Suppressor macrophage treated with lipopolysaccharide for 1 hour (primary cell): ENCODE measurements at regions not wholly inside any gene's neighbourhood (a gene's known extent, or its start where the extent isn't known, plus 50 kb on each side); places are given as distances from the start of the nearest gene placed in this dataset.
"Not testable (repeated sequence)": the region's sequence is repeated elsewhere in the genome, so short reads cannot be mapped to it uniquely, and the experiment has no call there.

ENCODE experiments used
- DNase-seq, 3 donors: peaks; one replicate each; pipeline ENCODE4 v3.0.0-alpha.2; 2020 to 2022

GRCh38 chr9:135278586-135278985 lies 191.1 kb downstream of the OLFM1 start:
- no peak for DNase-seq

- DNase-seq, result no peak
These were observed 191.9 kb downstream of the OLFM1 start for GRCh38 chr9:135279385-135279784.

DNA sequence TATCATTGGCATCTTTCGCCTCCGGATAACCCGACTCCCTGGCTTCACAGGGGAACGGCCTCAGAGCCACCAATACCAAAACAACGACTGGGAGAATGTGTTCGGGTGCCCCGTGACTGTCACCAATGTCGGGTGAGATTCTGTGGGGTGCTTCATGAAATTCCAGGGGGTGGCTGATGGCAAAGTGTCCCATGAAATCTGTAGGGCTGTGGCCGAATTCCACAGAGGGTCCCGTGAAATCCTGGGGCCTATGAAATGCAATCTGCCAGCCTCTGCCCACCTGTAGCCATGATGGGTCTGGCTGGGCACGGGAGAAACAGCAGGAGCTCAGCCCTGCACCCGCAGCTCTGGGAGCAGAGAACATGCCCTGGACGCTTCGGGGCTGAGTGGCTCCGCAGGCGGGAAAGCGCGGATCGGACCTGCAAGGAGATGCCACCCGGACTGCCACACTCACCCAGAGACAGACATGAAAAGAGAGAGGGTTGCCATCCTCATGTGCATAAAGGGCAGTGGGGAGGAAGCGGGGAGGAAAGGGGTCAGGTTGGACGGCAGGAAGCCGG lies 192.4 kb downstream of the OLFM1 start:
- no peak for DNase-seq

GRCh38 chr9:135280666-135281065 lies 193.2 kb downstream of the OLFM1 start:
- DNase-seq, result no peak

DNA sequence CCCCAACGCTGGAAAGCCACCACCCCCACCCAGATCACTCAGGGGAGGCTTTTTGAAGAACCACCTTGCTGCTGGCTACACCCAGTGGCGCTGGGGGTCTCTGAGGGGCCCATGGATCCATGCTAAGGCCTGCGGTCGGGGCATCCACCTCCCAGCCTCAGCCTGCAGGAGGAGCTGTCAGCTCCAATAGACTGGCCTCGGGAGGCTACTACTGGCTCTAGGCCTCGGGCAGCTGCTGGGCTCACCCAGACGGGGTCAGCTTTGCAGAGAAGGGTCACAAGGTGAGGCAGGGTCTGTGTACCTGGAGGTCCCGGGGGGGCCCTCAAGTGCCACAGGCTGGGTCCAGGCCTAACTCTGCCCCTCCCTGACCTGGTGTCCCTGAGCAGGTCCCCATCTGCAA lies 193.7 kb downstream of the OLFM1 start:
- no peak for DNase-seq

DNA sequence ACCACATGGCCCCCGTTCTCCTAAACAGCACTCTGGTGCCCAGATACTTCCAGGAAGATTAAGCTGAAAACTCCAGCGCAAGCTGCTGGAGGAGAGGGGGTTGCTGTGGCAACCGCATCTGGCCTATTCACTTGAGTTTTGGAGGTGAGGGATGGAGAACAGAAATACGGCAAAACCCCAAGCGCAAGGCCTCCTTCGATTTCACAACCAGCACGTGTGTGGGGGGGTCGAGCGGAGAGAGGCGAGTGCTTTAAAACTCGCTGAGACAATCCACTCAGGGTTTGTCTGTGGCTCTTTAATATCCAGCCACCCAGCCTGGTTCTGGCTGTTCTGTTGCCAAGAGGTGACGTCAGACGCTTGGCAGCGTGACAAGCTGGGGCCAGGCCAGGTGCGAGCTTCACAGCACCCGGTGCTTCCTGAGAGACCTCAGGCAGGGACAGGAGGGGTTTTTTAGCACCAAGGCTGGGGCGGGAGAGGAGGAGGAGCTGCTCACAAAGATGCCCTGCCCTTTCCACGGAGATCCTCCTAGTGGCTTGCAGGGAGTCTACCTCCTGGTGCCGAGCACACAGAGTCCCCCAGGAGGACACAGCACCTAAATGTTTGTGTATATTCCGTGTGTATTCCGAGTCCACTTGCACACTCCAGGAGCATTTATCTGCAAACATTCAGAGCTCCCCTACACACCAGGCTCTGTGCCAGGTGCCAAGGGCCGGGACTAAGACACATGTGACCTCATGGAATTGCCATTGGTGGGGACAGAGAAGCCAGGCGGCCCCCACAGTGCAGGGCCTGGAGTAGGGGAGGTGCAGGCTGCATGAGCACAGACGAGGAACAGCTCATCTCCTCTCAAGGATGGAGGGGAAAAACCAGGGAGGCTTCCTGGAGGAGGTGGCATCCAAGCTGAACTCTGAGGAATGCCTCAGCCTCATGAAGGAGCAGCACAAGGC lies 194.6 kb downstream of the OLFM1 start:
- no peak for DNase-seq

DNA sequence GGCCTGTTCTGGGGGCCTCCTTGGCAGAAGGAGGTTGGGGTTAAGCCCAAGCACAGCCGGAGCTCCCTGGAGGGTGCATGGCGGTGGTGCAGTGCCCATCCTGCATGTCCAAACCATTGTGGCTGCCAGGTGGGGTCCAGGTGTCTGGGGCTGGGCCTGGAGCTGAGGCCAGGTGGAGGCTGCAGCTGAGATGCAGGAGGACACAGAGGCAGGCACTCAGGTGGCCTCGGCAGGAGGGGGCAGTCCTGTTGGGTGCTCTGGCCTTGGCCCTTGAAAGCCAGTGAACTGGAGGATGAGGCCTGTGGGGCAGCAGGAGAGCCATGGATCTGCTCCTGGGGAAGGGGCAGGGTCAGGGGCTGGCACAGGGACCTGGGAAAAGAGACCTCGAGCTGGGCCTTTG lies 195.3 kb downstream of the OLFM1 start:
- DNase-seq, result no peak

- DNase-seq, result no peak
These were observed 195.9 kb upstream of the PPP1R26 start for GRCh38 chr9:135283671-135284070.

DNA sequence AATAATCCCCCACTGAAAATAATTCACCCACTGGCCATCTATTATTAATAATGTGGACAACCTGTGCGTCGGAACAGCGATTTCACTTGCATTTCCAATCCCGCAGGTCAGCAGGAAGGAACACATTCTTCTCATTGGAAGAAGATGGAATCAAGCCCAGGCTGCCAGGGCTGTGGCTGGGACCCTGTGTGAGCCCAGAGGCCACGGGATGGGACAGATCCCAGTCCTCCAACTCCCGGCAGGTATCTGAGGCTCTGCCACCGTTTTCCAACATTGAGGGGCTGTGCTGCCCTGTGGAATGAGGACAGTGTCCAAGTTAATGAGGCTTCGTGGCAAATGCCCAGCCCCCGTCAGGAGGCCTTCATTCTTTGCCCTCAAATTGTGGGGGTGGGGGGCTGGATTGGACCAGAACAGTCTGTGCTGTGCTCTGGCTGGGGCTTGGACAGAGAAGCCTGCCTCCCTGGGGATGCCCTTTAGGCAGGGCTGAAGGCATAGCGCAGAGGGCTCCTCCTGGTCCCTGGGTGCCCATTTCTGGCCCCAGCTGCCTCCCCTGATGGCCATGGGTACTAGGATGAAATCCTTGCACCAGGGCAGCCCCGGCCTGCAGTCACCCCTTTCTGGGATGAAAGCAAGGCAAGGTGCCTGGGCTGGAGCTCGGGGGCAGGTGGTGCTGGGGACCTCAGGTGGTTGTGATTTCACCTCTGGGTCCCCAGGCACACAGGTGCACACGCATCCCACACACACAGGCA lies 195.0 kb upstream of the PPP1R26 start:
- DNase-seq, result no peak

DNA sequence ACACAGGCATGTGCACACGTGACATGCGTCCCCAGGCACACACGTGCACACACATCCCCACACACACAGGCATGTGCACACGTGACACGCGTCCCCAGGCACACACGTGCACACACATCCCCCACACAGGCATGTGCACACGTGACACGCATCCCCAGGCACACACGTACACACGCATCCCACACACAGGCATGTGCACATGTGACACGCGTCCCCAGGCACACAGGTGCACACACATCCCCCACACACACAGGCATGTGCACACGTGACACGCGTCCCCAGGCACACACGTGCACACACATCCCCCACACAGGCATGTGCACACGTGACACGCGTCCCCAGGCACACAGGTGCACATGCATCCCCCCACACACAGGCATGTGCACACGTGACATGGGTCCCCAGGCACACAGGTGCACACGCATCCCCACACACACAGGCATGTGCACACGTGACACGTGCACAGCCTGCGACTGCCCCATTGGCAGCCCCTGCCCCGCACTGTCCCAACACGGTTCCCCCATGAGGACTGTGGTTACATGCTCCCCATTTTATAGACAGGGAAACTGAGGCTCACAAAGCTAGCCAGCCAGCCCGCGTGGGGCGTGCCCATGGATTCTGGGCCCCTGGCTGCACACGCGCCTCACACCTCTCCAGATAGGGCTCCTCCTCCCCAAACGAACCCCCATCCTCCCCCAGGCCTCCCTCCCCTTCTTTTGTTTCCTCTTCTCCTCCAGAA lies 193.2 kb upstream of the PPP1R26 start:
- not testable (repeated sequence) for DNase-seq

DNA sequence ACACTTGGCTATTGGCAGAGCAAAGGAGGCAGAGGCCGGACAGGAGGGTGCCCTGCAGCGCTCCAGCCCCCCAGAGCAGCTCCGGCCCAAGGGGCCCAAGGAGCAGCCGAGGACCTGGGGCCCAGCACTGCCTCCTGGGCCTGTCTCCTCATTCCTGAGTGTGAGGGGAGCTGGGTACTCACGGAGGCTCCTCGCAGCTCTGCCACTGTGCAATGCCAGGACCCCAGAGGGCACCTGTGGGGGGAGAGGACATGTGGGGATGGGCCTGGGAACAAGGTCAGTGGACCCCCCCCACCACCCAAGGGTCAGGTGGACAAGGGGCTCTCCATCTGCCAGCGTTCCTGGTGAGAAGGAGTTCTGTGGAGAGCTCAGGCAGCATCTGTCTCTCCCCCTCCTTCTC lies 192.6 kb upstream of the PPP1R26 start:
- no peak for DNase-seq

- DNase-seq, result no peak
These were observed 192.0 kb upstream of the PPP1R26 start for GRCh38 chr9:135287627-135288026.

DNA sequence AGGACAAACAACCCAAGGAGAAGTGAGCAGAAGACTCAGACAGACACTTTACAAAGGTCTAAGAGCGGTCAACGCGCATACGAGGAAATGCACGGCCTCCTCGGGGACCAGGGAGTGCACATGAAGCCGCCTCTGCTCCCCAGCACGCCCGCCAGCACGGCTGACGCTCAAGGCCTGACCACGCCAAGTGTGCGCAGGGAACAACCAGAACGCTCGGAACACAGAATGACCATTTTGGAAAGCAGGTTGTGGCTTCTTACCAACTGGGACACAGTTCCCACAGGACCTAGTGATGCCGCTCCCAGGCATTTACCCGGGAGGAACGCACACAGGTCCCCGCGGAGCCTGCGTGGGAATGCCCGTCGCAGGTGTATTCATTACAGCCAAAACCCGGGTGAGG lies 191.5 kb upstream of the PPP1R26 start:
- DNase-seq, result no peak

GRCh38 chr9:135289081-135289491 lies 190.5 kb upstream of the PPP1R26 start:
- DNase-seq, result no peak

DNA sequence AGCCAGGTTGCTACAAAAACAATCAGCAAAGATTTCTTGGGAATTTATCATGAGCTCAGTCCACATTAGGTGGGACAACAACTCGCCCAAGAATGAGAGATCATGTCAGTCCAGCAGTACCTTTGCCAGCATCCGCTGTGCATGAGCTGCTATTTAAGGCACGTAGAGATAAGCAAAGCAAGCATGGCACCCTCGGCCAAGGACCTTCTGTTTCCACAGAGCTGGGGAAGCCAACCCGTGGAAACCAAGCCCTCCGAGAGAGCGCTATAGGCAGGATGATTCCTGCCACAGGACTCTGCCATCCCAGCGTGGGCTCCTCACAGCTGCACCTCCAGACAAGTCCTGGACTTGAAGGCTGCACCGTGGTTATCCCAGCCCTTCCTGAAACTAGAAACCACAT lies 189.5 kb upstream of the PPP1R26 start:
- no peak for DNase-seq

DNA sequence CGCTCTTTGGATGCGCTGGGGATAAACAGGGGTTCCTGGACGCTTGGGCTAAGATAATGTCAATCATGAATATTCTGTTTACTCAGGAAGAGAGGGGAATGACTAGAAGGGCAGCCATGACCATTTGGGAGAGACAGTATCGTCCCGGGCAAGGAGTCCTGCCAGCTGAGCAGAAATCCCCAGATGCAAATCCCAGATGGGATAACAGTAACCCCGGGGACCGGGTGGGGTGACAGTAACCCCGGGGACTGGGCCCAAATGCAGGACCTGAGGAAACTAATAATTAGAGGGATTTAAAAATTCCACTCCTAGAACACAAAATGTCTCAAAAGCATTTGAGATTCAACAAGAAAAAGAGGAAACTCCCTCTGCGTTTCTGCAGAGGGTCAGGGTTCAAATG lies 189.0 kb upstream of the PPP1R26 start:
- no peak for DNase-seq

DNA sequence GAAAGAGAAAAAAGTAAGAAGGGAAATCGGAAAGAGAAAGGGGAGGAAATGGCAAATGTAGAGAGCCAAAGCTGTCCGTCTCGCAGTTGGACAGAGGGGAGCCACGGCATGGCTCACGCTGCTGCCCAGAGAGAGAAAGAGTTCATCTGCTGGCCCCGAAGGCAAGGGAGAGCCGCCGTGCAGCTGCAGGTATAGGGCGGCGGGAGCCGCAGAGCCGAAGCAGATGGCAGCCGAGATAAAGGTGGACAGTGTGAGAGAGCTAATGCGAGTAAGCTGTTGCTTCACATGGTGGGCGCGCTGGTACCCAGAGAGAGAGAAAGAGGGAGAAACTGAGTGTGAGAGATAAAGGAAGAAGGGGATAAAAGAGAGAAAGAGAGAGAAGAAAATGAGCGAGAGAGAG lies 188.4 kb upstream of the PPP1R26 start:
- no peak for DNase-seq

- no peak for DNase-seq
These were observed 184.7 kb upstream of the PPP1R26 start for GRCh38 chr9:135294836-135295235.

DNA sequence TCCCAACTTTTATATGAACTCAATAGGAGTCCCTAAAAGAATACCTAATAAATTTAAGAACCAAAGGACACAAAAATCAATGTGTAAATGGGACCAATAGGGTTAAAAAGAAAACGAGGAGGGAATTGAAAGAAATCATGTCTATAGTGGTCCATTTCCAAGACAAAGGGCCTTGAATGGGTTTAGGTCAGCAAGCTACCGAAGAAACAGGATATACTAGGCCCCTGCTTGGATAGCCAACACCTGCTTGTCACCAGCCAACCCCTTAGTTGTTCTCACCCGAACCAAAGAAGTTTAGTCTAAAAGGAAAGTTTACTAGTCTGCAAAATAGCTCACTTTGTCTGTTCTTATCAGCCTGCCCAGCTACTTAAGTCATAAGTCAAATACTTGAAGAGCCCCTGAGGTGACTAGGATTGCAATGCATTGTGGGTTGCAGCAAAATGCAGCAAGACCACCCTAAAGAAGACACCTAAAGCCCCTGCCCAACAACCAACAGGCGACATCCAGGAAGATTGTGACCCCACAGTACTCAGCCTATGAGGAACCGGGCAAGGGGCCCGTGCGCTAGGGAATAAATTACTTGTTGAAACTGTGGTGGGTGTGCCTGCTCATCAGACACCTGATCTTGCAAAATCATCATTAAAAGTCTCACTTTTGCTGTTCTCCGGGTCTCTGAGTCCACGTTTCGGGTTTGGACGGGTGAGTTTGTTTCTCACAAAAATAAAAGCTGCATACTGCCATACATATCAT lies 183.9 kb upstream of the PPP1R26 start:
- no peak for DNase-seq

- no peak for DNase-seq
These were observed 182.7 kb upstream of the PPP1R26 start for GRCh38 chr9:135296735-135297455.

GRCh38 chr9:135297456-135298075 lies 182.0 kb upstream of the PPP1R26 start:
- DNase-seq, result no peak
